Small intestine (tissue), 7 donors: ENCODE measurements at regions not wholly inside any gene's neighbourhood (a gene's known extent, or its start where the extent isn't known, plus 50 kb on each side); places are given as distances from the start of the nearest gene placed in this dataset.

Source experiments
- DNase-seq, 2 donors: peaks; one replicate each; pipeline versions ENCODE4 v3.0.0 to v3.0.0-alpha.2; 2013
- FAIRE-seq: peaks from 2 replicates; lab custom pipeline; 2012; peaks lifted over from hg19 to GRCh38; lab: Jason Lieb, UNC
- H3K27ac ChIP-seq, 3 donors: one replicate each; pipeline ENCODE4 v1.5.1; 2013; ENCODE audit warnings: low read length in 2 of 3, mild to moderate bottlenecking in 2 of 3, control low read depth in 1 of 3, inconsistent platforms in 1 of 3, low read depth in 1 of 3, moderate library complexity in 1 of 3
- H3K27me3 ChIP-seq, 3 donors: one replicate each; pipeline ENCODE4 v1.6.1; 2013; ENCODE audit warnings: low read length in 3 of 3, inconsistent platforms in 1 of 3; ENCODE audit not compliant: control insufficient read depth in 3 of 3, insufficient read depth in 3 of 3
- H3K36me3 ChIP-seq, 3 donors: one replicate each; pipeline ENCODE4 v1.6.1; 2013; ENCODE audit warnings: low read length in 3 of 3, inconsistent platforms in 1 of 3, low read depth in 1 of 3, mild to moderate bottlenecking in 1 of 3, moderate library complexity in 1 of 3; ENCODE audit not compliant: control insufficient read depth in 3 of 3, insufficient read depth in 2 of 3
- H3K4me1 ChIP-seq, 3 donors: one replicate each; pipeline ENCODE4 v1.6.1; 2013; ENCODE audit warnings: low read length in 2 of 3, inconsistent platforms in 1 of 3, low read depth in 1 of 3, mild to moderate bottlenecking in 1 of 3, moderate library complexity in 1 of 3; ENCODE audit not compliant: control insufficient read depth in 3 of 3, insufficient read depth in 2 of 3
- H3K4me3 ChIP-seq, 3 donors: one replicate each; pipeline ENCODE4 v1.5.1; 2013; ENCODE audit warnings: low read length in 3 of 3, control low read depth in 1 of 3, inconsistent platforms in 1 of 3, low read depth in 1 of 3, mild to moderate bottlenecking in 1 of 3, moderate library complexity in 1 of 3
- H3K9me3 ChIP-seq, 2 donors: one replicate each; pipeline ENCODE4 v1.6.1; 2013; ENCODE audit warnings: low read depth in 1 of 2, low read length in 1 of 2; ENCODE audit not compliant: control insufficient read depth in 2 of 2, insufficient read depth in 1 of 2
- WGBS, 3 donors: extraction: QIAGEN DNeasy Blood & Tissue Kit; methylation state at CpG; one replicate each; pipeline ENCODE4 v1.1.7; 2013; 5-methylcytosine and 5-hydroxymethylcytosine counted together
- donor health status: healthy with polysubstance abuse.
- donor health status: control.
- donor health status: control.
- donor health status: Bipolar disorder and iron deficiency.
- donor health status: healthy.

DNA sequence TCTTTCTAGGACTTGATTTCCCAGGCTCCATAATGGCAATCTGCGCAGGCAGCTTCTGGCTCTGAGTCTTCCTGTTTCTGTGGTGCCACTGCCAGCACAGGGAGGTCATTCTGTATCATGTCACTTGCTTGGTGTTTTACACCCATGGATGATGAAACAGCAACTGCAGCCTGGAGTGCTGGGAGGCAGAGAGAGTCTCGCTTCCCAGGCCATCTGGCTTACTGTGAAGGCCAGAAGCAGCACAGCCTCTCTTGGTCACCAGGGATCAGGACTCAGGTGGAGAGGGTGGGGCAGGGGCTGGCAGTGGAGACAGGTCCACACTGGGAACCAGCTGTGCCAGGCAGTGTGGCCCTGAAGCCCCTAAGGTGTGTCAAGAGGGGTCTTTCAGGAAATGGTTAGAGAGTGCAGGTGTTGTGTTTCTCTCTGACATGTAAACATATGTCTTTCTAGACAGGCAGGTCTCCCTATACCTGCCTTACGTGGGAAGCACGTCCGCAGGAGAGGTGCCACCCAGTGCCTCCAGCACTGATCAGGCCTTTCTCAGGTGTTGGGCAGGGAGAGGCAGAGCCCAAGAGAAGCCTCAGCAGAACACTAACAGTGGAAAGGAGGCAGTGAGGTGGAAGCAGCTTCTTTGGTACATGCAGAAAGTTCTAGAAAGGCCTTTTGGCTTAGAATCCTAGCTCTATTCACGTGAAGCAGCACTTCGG, 71.4 kb downstream of the INSIG1 start:
- no peak overlapping the region for H3K4me3 ChIP-seq
- 80% methylated on average over 7 of the region's 7 CpGs for WGBS, 3 donors
- H3K36me3 ChIP-seq = no peaks in the 10 kb centered on the region
- H3K9me3 ChIP-seq = no peaks in the 10 kb centered on the region
- peaks cover 3 to 71% (median 41%) of the 10 kb centered on the region in 3 donors for H3K27me3 ChIP-seq
- FAIRE-seq = no peak
- H3K27ac ChIP-seq = no peak overlapping the region
- H3K4me1 ChIP-seq = peaks cover 0 to 8% (median 2%) of the 10 kb centered on the region in 3 donors
- DNase-seq = no peak

DNA sequence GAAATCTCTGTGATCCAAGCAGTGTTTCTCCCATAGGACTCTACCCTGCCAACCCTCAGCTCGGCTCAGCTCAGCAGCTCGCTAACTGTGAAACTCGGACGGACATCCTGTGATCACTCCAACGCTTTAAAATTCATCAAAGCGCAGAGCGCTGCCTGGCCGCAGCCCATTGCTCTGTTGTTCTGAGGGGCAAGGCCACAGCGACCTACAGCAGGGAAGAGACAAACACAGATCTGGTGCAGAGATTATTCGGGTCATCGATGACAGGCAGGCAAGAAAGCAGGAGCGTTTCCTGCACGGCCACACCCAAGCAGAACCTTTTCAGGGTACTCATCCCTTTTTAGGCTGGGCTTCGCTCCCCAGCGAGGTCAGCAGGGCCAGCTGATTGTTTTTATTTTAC, 72.1 kb downstream of the INSIG1 start:
- WGBS, 3 donors = 49 to 62% (median 54%) methylated on average over 15 of the region's 15 CpGs
- DNase-seq = no peak
- no peak for FAIRE-seq
- H3K4me1 ChIP-seq = peaks cover 0 to 11% (median 2%) of the 10 kb centered on the region in 3 donors
- peaks cover 8 to 70% (median 40%) of the 10 kb centered on the region in 3 donors for H3K27me3 ChIP-seq
- H3K27ac ChIP-seq = no peak overlapping the region
- no peak overlapping the region for H3K4me3 ChIP-seq
- no peaks in the 10 kb centered on the region for H3K36me3 ChIP-seq
- no peaks in the 10 kb centered on the region for H3K9me3 ChIP-seq

GRCh38 chr7:155371331-155371883, 73.7 kb downstream of the INSIG1 start:
- no peak for FAIRE-seq
- 6 to 19% (median 16%) methylated on average over 18 to 21 of the region's 21 CpGs for WGBS, 3 donors
- Histone ChIP-seq H3K27me3 (peaks cover 12 to 78% (median 54%) of the 10 kb centered on the region in 3 donors), H3K9me3 (no peaks in the 10 kb centered on the region), H3K36me3 (no peaks in the 10 kb centered on the region), H3K4me3 (no peak overlapping the region), H3K4me1 (peaks cover 0 to 15% (median 2%) of the 10 kb centered on the region in 3 donors), H3K27ac (no peak overlapping the region)
- no peak for DNase-seq

DNA sequence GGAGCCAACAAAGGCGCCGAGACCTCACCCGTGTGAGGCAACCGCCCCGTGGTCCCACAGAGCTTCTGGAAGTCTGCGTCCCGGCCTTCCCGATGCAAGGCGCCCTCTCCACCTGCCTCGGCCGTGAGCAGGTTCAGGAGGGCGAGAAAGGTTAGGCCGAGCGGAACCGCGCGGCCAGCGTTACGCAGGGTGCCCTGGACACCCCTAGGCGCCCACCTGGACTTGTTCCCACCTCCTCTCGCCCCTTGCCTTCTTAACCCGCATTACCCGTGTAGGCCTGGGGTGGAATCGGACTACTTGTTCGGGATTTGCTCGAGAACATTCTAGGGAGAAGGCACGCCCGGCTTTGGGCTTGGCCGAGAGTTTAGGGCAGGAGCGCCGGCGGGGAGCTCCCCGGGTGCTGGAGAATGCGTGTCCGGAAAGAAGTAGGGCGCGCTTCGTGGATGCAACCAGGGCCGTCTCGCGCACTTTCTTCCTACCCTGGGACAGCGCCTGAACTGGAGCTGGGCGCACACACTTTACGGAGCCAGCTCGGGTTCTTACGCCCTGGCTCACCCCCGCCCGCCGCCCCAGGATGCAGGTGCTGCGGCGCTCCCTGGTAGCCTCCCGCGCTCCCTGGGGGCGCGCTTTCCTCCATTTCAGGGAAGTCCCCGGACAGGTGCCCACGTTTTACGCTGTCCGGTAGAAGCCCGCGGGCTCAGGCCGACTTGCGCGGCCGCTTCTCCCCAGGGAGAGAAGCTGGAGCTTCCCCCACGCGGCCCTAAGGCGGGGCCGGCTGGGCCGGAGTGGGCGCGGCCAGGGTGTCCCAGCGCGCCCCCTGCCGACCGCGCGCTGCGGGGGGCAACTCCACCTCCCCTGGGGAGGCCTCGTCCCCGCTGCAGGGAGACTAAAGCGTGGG, 74.5 kb downstream of the INSIG1 start:
- Histone ChIP-seq H3K36me3 (no peaks in the 10 kb centered on the region), H3K4me3 (peak overlapping the region in 1 of 3 donors; percentile 4), H3K27me3 (peaks cover 12 to 80% (median 54%) of the 10 kb centered on the region in 3 donors), H3K4me1 (peaks cover 0 to 15% (median 2%) of the 10 kb centered on the region in 3 donors), H3K9me3 (no peaks in the 10 kb centered on the region), H3K27ac (no peak overlapping the region)
- FAIRE-seq (no peak), DNase-seq (peak in 1 of 2 donors; percentile 36)
- WGBS, 3 donors = 2 to 3% (median 2%) methylated on average over 77 to 82 of the region's 82 CpGs

DNA sequence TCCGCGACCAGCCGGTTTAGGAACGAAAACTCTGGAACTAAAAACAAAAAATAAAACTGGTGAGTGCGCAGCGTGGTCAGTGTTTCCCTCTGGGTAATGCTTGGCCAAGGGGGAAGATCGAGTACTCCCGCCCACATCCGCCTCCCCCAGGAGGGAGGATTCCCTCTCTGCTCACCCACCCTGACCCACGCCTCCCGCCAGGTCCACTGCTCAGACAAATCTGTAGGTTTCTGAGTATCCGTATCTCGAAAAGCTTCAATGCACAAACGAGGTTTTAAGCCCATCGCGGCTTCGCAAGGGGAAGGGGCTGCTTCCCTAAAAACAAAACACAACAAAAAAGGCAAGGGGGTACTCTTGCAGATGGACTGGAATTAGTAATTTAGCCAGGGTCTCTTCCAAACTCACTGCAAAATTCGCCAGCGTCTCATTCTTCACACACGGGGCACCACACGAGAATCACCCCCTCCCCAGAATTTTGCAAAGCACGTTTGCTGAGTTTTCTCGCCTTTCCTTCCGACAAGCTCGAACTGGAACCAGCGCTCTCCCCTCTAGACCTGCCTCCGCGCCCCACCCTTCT, 75.2 kb downstream of the INSIG1 start:
- no peaks in the 10 kb centered on the region for H3K36me3 ChIP-seq
- DNase-seq (no peak), FAIRE-seq (no peak)
- H3K4me1 ChIP-seq = peaks cover 4 to 17% (median 4%) of the 10 kb centered on the region in 3 donors
- H3K9me3 ChIP-seq = no peaks in the 10 kb centered on the region
- H3K27ac ChIP-seq = no peak overlapping the region
- WGBS, 3 donors = 5 to 10% (median 8%) methylated on average over 28 of the region's 28 CpGs
- H3K27me3 ChIP-seq = peaks cover 14 to 86% (median 55%) of the 10 kb centered on the region in 3 donors
- H3K4me3 ChIP-seq = no peak overlapping the region

DNA sequence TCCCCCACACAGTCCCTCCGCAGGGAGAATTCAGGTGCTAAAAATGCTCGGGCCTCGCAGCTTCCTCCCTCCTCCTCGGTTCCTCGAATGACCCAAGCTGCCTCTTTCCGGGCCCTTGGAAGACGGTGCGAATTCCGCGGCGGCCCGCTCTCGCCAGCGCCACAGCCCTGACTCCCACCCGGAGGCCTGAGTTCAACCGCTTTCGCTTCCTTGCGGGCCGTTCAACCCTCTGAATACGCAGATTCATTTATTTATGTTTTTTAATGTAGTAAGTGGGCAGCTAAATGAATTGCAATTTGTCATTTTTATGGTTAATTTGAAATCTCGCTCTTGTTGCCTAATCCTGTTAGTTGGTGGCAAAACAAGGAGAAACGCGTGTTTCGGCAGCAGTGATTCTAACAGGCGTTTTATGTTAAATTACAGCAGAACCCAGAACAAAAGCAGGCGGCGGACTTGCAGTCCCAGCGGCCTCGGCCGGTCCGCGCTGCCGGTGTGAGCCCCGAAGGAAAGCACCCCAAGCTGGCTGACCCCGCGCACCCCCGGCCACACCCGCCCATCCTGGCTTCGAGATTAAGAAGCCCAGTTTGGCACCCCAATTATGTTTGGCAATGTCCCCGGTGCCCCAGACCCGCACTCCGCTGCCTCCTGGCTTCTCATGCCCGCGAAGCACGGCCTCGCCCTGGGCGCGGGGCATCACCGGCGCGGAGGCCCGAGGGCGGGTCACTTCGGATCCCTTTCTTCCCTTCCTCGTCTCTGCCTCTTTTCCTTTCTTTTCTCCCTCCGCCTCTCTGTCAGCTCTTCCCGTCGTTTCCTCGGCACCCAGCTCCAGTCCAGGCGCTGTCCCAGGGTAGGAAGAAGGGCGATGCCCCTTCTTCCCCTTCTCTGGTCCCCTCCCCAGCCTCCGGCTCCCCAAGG, 75.9 kb downstream of the INSIG1 start:
- H3K27me3 ChIP-seq = peaks cover 20 to 92% (median 60%) of the 10 kb centered on the region in 3 donors
- H3K4me3 ChIP-seq = peak overlapping the region in 1 of 3 donors; percentile 22
- H3K27ac ChIP-seq = no peak overlapping the region
- WGBS, 3 donors = 1 to 4% (median 3%) methylated on average over 62 of the region's 62 CpGs
- no peaks in the 10 kb centered on the region for H3K9me3 ChIP-seq
- FAIRE-seq (no peak), DNase-seq (peak in 1 of 2 donors; percentile 25)
- H3K36me3 ChIP-seq = no peaks in the 10 kb centered on the region
- H3K4me1 ChIP-seq = peaks cover 4 to 24% (median 7%) of the 10 kb centered on the region in 3 donors

DNA sequence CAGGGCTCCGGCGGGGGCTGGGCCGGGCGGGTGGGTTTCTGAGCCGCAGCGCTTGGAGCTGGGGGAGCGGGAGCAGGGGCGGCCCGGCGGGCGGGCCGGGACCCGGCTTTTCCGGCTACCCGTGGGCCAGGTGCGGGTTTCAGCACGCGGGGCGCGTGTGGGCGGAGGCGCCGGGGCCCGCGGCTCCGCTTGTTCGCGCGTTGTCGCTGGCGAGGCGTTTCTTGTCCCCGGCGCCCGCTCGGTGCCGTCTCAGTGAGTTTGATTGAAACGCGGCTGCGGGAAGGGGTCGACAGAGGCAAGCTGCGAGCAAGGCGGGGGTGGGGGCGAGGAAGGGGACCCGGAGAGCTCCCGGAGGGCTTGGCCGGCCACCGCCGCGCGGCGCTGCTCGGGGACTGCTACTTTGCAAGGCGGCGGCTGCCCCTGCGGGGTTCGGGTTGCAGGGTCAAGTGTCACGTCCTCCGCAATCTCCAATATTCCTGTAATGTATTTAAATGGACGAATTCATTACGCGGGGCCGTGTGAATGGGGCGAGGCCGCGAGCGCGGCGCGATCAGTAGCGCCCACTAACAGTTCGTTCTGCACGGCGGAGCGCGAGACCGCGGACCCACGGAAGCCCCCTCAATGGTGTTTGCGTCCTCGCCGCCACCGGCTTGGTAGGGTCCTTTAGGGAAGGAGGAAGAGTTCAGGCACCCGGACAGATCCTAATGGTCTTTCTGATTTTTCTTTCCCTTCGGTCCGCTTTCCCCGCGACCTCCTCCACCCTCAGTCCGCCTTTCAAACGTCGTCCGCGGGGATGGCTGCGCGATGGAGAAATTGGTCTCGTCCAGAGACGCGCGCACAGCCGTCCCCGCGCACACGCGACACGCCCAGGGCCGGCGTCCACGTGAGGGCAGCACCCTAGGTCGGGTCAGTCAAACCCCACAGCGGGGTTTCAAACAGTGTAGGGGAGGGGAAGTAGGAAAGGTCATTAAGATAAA, 76.9 kb downstream of the INSIG1 start:
- DNase-seq (peak in 1 of 2 donors; percentile 21), FAIRE-seq (no peak)
- no peaks in the 10 kb centered on the region for H3K9me3 ChIP-seq
- H3K36me3 ChIP-seq = no peaks in the 10 kb centered on the region
- H3K27me3 ChIP-seq = peaks cover 20 to 92% (median 66%) of the 10 kb centered on the region in 3 donors
- WGBS, 3 donors = 2 to 3% (median 3%) methylated on average over 100 to 110 of the region's 110 CpGs
- H3K4me3 ChIP-seq = peak overlapping the region in 1 of 3 donors; percentile 22
- H3K4me1 ChIP-seq = peaks cover 4 to 24% (median 7%) of the 10 kb centered on the region in 3 donors
- no peak overlapping the region for H3K27ac ChIP-seq
